ENCODE measurements at regions not wholly inside any gene's neighbourhood (a gene's known extent, or its start where the extent isn't known, plus 50 kb on each side); places are given as distances from the start of the nearest gene placed in this dataset.

DNA sequence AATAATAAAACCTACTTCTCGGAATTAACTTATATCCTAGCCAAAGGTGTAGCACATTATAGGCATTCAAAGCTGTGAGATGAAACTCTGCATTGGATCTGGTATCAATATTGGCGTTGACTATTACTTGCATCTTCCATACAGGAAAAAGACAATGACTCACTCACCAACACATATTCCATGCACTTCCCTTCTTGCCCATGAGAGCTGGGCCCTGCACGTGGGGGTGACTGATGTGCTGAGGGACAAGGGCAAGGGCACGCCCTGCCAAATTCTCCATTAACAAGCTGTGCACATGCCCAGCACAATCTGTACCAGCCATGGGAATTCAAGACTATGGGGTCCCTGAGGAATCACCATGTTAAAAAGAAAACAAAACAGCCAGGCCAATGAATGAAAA, 188.1 kb upstream of the PDE1C start:
- H3K9me3 ChIP-seq, result no peaks in the 10 kb centered on the region
- no peak overlapping the region for H3K27ac ChIP-seq
- no peaks in the 10 kb centered on the region for H3K27me3 ChIP-seq
- no peak overlapping the region for H3K4me3 ChIP-seq
- no peaks in the 10 kb centered on the region for H3K4me1 ChIP-seq
- 80% methylated on average over 4 of the region's 4 CpGs for WGBS
- no peaks in the 10 kb centered on the region for H3K36me3 ChIP-seq
- TF ChIP-seq POLR2AphosphoS5 (IDR thresholded peaks at IDR 0.05) (no peak), POLR2A (IDR thresholded peaks at IDR 0.05) (no peak), EP300 (IDR thresholded peaks at IDR 0.05) (no peak)
- TF ChIP-seq, protein P1, sequence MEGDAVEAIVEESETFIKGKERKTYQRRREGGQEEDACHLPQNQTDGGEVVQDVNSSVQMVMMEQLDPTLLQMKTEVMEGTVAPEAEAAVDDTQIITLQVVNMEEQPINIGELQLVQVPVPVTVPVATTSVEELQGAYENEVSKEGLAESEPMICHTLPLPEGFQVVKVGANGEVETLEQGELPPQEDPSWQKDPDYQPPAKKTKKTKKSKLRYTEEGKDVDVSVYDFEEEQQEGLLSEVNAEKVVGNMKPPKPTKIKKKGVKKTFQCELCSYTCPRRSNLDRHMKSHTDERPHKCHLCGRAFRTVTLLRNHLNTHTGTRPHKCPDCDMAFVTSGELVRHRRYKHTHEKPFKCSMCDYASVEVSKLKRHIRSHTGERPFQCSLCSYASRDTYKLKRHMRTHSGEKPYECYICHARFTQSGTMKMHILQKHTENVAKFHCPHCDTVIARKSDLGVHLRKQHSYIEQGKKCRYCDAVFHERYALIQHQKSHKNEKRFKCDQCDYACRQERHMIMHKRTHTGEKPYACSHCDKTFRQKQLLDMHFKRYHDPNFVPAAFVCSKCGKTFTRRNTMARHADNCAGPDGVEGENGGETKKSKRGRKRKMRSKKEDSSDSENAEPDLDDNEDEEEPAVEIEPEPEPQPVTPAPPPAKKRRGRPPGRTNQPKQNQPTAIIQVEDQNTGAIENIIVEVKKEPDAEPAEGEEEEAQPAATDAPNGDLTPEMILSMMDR (IDR thresholded peaks at IDR 0.05), result no peak
- DNase-seq (ENCODE audit: low spot score in 2 of 2), result no peak

DNA sequence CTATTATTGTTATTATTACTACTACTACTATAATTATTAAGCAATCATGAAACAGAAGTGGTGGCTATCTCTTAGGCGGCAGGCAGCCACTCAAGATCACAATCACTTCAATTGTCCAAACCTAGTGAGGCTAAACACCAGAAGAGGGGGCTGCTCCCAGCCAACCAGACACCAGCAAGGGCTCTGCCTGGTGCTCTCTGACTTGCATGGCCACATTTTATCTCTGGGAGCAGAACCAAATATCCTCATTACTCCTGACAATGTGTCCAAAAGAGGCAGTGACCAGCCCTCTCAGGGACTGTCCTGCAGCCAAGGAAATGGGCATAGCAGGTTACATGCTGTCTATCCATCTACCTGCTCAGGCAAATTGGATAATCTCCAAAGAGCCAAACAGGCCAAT, 187.4 kb upstream of the PDE1C start:
- no peaks in the 10 kb centered on the region for H3K9me3 ChIP-seq
- no peaks in the 10 kb centered on the region for H3K4me1 ChIP-seq
- no peaks in the 10 kb centered on the region for H3K36me3 ChIP-seq
- 81% methylated on average over 1 of the region's 1 CpG for WGBS
- no peak for DNase-seq (ENCODE audit: low spot score in 2 of 2)
- no peak overlapping the region for H3K4me3 ChIP-seq
- no peaks in the 10 kb centered on the region for H3K27me3 ChIP-seq
- H3K27ac ChIP-seq, result no peak overlapping the region
- TF ChIP-seq, protein P1 (IDR thresholded peaks at IDR 0.05), result no peak
- no peak for TF ChIP-seq POLR2AphosphoS5 (IDR thresholded peaks at IDR 0.05)
- no peak for TF ChIP-seq POLR2A (IDR thresholded peaks at IDR 0.05)
- TF ChIP-seq EP300 (IDR thresholded peaks at IDR 0.05), result no peak

DNA sequence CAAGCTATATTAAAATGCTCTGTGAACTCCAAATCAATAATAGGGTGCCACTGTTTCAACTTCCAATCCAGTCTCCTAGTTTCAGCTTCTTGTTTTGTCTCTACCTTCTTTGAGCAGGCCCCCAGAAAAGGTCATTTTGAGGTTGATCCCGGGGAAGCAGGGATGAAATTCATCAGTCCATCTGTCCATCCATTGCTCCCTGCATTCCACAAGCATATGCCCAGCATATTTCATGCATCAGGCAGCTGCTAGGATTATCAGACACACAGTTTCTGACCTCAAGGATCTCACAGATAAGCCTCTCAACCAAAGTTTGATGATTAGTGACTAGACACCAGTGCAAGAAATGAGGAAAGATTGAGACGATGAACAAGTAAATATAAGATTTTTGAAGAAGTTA, 186.6 kb upstream of the PDE1C start:
- H3K4me1 ChIP-seq, result no peaks in the 10 kb centered on the region

DNA sequence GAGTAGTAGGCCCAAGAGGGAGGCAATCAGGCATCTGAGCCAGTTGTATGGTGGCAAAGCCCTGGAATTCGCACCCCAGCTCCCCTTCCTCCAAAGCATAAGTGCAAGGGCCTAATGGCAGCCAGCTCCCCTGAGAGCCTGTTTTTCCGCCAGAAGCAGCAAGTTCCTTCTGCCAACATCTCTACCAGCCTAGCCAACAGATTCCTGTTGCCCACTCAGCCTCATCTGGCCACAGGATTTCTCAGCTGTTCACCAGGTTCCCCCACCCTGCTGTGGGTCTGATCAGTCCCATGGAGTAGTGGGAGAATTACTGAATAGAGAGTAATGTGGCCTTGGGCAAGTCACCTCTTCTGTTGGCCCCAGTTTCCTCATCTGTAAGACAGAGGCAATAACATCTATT, 186.2 kb upstream of the PDE1C start:
- H3K27me3 ChIP-seq, result no peaks in the 10 kb centered on the region
- 60% methylated on average over 2 of the region's 2 CpGs for WGBS
- H3K36me3 ChIP-seq, result no peaks in the 10 kb centered on the region
- no peaks in the 10 kb centered on the region for H3K4me1 ChIP-seq
- H3K27ac ChIP-seq, result no peak overlapping the region
- no peak overlapping the region for H3K4me3 ChIP-seq
- no peak for DNase-seq (ENCODE audit: low spot score in 2 of 2)
- H3K9me3 ChIP-seq, result no peaks in the 10 kb centered on the region
- TF ChIP-seq POLR2A (IDR thresholded peaks at IDR 0.05) (no peak), EP300 (IDR thresholded peaks at IDR 0.05) (no peak), POLR2AphosphoS5 (IDR thresholded peaks at IDR 0.05) (no peak)
- TF ChIP-seq, protein P1 (IDR thresholded peaks at IDR 0.05), result no peak

More for the DNA sequence above, 186.6 kb upstream of the PDE1C start:
- Histone ChIP-seq H3K9me3 (no peaks in the 10 kb centered on the region), H3K4me3 (no peak overlapping the region), H3K27ac (no peak overlapping the region), H3K36me3 (no peaks in the 10 kb centered on the region), H3K27me3 (no peaks in the 10 kb centered on the region)
- WGBS, result 68% methylated on average over 2 of the region's 2 CpGs
- DNase-seq (ENCODE audit: low spot score in 2 of 2), result no peak
- TF ChIP-seq POLR2A (IDR thresholded peaks at IDR 0.05) (no peak), EP300 (IDR thresholded peaks at IDR 0.05) (no peak), POLR2AphosphoS5 (IDR thresholded peaks at IDR 0.05) (no peak)
- TF ChIP-seq, protein P1 (IDR thresholded peaks at IDR 0.05), result no peak

DNA sequence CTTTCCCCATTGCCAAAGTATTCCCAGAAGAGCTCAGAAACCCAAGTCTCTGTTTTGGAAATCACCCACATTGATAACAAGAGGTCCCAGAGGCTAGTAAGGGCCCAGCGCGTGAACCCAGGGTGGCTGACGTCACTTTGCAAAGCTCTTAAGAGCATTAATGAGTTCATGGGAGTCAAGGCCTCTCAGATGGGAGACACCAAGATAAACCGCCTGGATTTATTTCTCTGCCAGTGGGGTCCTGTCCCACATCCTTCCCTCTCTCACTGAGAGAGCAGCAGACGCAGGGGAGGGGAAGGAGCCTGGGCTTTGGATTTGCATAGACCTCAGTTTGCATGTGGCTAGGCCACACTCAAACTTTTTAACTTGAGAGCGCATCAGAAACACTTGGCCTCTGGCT, 184.8 kb upstream of the PDE1C start:
- 82% methylated on average over 6 of the region's 6 CpGs for WGBS
- no peaks in the 10 kb centered on the region for H3K9me3 ChIP-seq
- H3K4me1 ChIP-seq, result no peaks in the 10 kb centered on the region
- DNase-seq (ENCODE audit: low spot score in 2 of 2), result no peak
- no peaks in the 10 kb centered on the region for H3K36me3 ChIP-seq
- TF ChIP-seq, protein P1 (IDR thresholded peaks at IDR 0.05), result no peak
- TF ChIP-seq POLR2AphosphoS5 (IDR thresholded peaks at IDR 0.05) (no peak), EP300 (IDR thresholded peaks at IDR 0.05) (no peak), POLR2A (IDR thresholded peaks at IDR 0.05) (no peak)
- H3K27ac ChIP-seq, result no peak overlapping the region
- no peak overlapping the region for H3K4me3 ChIP-seq
- peaks cover under 1% of the 10 kb centered on the region for H3K27me3 ChIP-seq

Data from suprapubic skin (tissue), 4 donors.